Prostate gland (tissue), 2 donors: ENCODE measurements at regions not wholly inside any gene's neighbourhood (a gene's known extent, or its start where the extent isn't known, plus 50 kb on each side); places are given as distances from the start of the nearest gene placed in this dataset.

Experiments used
- DNase-seq: peaks from one replicate; pipeline ENCODE4 v3.0.0-alpha.2; 2019; ENCODE audit warnings: low spot score
- H3K27ac ChIP-seq, 2 donors: fragments of 200-600 bp; sonication (generic); 2 replicates each; pipeline ENCODE4 v1.5.1; 2017 to 2019
- H3K27me3 ChIP-seq: fragments of 200-600 bp; sonication (generic); replicated peaks from 2 replicates; pipeline ENCODE4 v1.5.1; 2019; ENCODE audit not compliant: insufficient read depth
- H3K36me3 ChIP-seq, 2 donors: fragments of 200-600 bp; sonication (generic); 1 replicate in 1 of 2; 2 replicates in 1 of 2; pipeline versions ENCODE4 v1.5.1 to v1.8.1; 2017 to 2019
- H3K4me1 ChIP-seq: fragments of 200-600 bp; sonication (generic); replicated peaks from 2 replicates; pipeline ENCODE4 v1.5.1; 2019
- H3K4me3 ChIP-seq, 2 donors: fragments of 200-600 bp; sonication (generic); 2 replicates each; pipeline ENCODE4 v1.5.1; 2017 to 2019
- H3K9me3 ChIP-seq: fragments of 200-600 bp; sonication (generic); 2 replicates; pipeline ENCODE4 v1.5.1; 2017
- CTCF ChIP-seq, 4 experiments: fragments of 200-600 bp in 2 of 4; fragments of 450-650 bp in 2 of 4; sonication (generic) in 2 of 4; IDR thresholded peaks; 1 replicate in 3 of 4; 2 replicates in 1 of 4; pipeline ENCODE4 v1.5.1; 2016 to 2019; ENCODE audit warnings: antibody characterized with exemption in 4 of 4, mild to moderate bottlenecking in 2 of 4, moderate library complexity in 2 of 4
- POLR2A ChIP-seq: fragments of 450-650 bp; IDR thresholded peaks from one replicate; pipeline ENCODE4 v1.6.1; 2016; ENCODE audit warnings: antibody characterized with exemption, mild to moderate bottlenecking
- POLR2AphosphoS5 ChIP-seq: sonication (generic); formaldehyde crosslinking; IDR thresholded peaks from one replicate; pipeline ENCODE4 v1.6.1; 2017; ENCODE audit warnings: antibody characterized with exemption
- WGBS: methylation state at CpG from one replicate; pipeline ENCODE4 v1.1.5; 2018; 5-methylcytosine and 5-hydroxymethylcytosine counted together
- intact Hi-C: fragments of 100-400 bp; cut with DNase I; formaldehyde crosslinking; loops from one replicate; pipeline ENCODE4 v1.14.2; 2022

DNA sequence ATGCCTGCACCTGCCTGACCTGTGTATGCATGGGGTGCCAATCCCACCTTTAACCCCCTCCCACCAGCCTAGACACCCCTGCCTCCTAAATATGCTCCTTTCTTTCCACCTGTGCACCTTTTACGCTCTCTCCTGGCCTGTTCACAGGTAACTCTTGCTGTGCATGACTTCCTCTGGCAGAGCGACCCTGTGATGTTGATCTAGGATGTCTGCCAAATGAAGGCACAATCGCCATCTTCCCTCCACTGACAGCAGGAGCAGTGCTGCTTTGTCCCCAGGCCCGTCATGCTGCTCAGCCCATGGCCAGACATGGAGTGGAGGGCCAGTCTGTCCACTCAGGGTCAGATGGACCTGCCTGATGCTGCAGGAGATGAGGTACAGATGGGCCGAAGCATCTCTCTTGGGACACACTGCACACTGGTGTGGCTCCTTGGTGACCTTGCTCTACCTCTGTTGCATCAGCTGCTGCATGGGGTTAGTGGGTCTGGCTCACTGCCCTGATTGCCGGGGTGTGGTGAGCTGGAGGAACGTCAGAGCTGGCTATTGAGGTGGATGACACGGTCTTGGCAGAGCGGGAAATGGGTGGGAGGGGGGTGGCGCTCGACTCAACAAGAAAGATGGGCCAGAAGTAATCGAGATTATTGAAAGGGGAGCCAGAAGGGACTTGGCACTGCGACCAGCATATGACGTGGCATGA is 101.7 kb upstream of the PITX1 start:
- TF ChIP-seq CTCF (IDR thresholded peaks at IDR 0.05) (no peak), POLR2A (no peak), POLR2AphosphoS5 (no peak)
- Histone ChIP-seq H3K4me1 (no peaks in the 10 kb centered on the region), H3K27me3 (no peaks in the 10 kb centered on the region), H3K36me3 (no peaks in the 10 kb centered on the region), H3K4me3 (no peak overlapping the region), H3K9me3 (no peaks in the 10 kb centered on the region), H3K27ac (no peak overlapping the region)
- intact Hi-C loops, result no loop called here
- 45% methylated on average over 14 of the region's 14 CpGs for WGBS
- DNase-seq, result no peak

- H3K27me3 ChIP-seq, result no peaks in the 10 kb centered on the region
- intact Hi-C loops, result loop anchor here (5.0 kb wide), 1 partner anchor 98 kb away; no protein-coding TSS in a partner anchor
- DNase-seq, result no peak
- H3K4me3 ChIP-seq, result no peak overlapping the region
- H3K9me3 ChIP-seq, result no peaks in the 10 kb centered on the region
- H3K27ac ChIP-seq, result no peak overlapping the region
- H3K36me3 ChIP-seq, result no peaks in the 10 kb centered on the region
- no peaks in the 10 kb centered on the region for H3K4me1 ChIP-seq
- TF ChIP-seq CTCF (IDR thresholded peaks at IDR 0.05), result no peak
- no peak for TF ChIP-seq POLR2A
- TF ChIP-seq POLR2AphosphoS5, result no peak
- WGBS, result 82% methylated on average over 7 of the region's 7 CpGs
Measured at GRCh38 chr5:135134691-135135381, 100.8 kb upstream of the PITX1 start.

DNA sequence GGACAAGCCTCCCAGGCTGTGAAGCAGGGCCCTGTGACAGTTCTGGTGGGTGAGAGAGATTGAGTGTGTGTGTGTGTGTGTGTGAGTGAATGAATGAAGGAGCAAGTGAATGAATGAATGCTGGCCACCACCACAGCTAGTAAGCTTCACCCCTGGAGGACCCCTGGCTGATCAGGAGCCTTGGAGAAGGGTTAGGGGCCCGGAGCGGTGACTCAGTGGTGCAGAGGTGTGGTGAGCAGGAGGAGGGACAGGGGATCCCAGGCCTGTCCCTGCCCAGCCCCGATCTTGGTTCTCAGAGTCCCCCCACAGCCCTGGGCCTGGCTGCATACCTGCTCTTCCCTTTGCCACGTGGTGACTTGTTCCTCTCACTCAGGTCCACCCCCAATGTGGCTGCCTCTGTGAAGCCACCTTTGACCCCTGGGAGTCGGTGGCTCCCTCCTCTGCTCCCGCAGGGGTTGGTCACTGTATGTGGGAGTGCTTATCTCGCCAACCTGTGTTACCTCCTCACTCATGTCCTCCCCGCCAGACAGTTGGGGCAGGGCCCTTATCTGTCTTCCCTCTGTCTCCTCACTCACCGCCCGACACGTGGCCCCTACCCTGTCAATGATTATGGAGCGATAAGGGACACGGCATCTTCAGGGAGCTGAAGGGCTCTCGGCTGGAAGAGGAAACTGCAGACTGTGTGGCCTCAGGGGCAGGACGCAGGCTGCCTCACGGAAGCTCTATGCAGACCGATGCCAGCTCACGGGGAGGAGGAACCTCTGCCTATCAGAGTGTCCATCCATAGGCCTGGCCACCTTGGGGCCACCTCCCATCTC is 99.9 kb upstream of the PITX1 start:
- no peaks in the 10 kb centered on the region for H3K4me1 ChIP-seq
- TF ChIP-seq CTCF (IDR thresholded peaks at IDR 0.05) (no peak), POLR2A (no peak), POLR2AphosphoS5 (no peak)
- intact Hi-C loops, result loop anchor here (5.0 kb wide), 1 partner anchor 97 kb away; no protein-coding TSS in a partner anchor
- no peaks in the 10 kb centered on the region for H3K9me3 ChIP-seq
- H3K36me3 ChIP-seq, result no peaks in the 10 kb centered on the region
- H3K4me3 ChIP-seq, result no peak overlapping the region
- no peak for DNase-seq
- no peaks in the 10 kb centered on the region for H3K27me3 ChIP-seq
- 77% methylated on average over 18 of the region's 18 CpGs for WGBS
- no peak overlapping the region for H3K27ac ChIP-seq

DNA sequence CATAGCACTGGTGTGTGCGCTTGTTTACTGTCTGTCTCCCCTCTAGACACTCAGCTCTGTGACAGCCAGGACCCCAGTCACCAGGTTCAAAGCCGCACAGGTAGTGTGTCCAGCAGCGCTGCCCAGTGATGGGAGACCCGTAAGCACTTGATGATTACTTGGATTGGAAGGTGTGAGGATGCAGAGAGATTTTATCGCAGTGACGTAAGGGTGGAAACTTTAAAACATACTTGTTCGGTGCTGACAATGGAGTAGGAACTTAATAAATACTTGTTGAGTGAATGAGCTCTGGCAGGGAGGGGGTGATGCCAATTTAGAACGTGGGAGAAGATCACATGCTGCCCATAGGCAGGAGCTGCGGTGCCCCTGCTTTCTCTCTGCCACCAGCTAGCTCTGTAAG is 99.2 kb upstream of the PITX1 start:
- Histone ChIP-seq H3K4me3 (no peak overlapping the region), H3K4me1 (no peaks in the 10 kb centered on the region), H3K27me3 (no peaks in the 10 kb centered on the region), H3K27ac (no peak overlapping the region), H3K9me3 (no peaks in the 10 kb centered on the region), H3K36me3 (no peaks in the 10 kb centered on the region)
- TF ChIP-seq POLR2A (no peak), CTCF (IDR thresholded peaks at IDR 0.05) (no peak), POLR2AphosphoS5 (no peak)
- intact Hi-C loops, result loop anchor here (5.0 kb wide), 1 partner anchor 96 kb away; no protein-coding TSS in a partner anchor
- WGBS, result 87% methylated on average over 9 of the region's 9 CpGs
- DNase-seq, result no peak
